Esophagus (tissue), 2 donors: ENCODE measurements at regions not wholly inside any gene's neighbourhood (a gene's known extent, or its start where the extent isn't known, plus 50 kb on each side); places are given as distances from the start of the nearest gene placed in this dataset.

Source experiments
- H3K27ac ChIP-seq, 2 donors: one replicate each; pipeline ENCODE4 v1.5.1; 2013; ENCODE audit warnings: low read depth in 2 of 2, mild to moderate bottlenecking in 2 of 2, inconsistent platforms in 1 of 2, low read length in 1 of 2, moderate library complexity in 1 of 2
- H3K27me3 ChIP-seq, 2 donors: one replicate each; pipeline ENCODE4 v1.6.1; 2013; ENCODE audit warnings: low read length in 2 of 2, control low read depth in 1 of 2, mild to moderate bottlenecking in 1 of 2; ENCODE audit not compliant: insufficient read depth in 2 of 2, control insufficient read depth in 1 of 2
- H3K36me3 ChIP-seq, 2 donors: one replicate each; pipeline ENCODE4 v1.6.1; 2013; ENCODE audit warnings: low read length in 1 of 2; ENCODE audit not compliant: control insufficient read depth in 2 of 2, insufficient read depth in 2 of 2
- H3K4me1 ChIP-seq, 2 donors: one replicate each; pipeline ENCODE4 v1.6.1; 2013; ENCODE audit warnings: low read length in 1 of 2; ENCODE audit not compliant: control insufficient read depth in 2 of 2, insufficient read depth in 2 of 2
- H3K4me3 ChIP-seq, 2 donors: one replicate each; pipeline ENCODE4 v1.5.1; 2013; ENCODE audit warnings: low read length in 2 of 2, mild to moderate bottlenecking in 2 of 2, low read depth in 1 of 2, moderate library complexity in 1 of 2
- H3K9me3 ChIP-seq, 2 donors: one replicate each; pipeline ENCODE4 v1.6.1; 2013; ENCODE audit warnings: mild to moderate bottlenecking in 2 of 2, low read depth in 1 of 2, low read length in 1 of 2, moderate library complexity in 1 of 2; ENCODE audit not compliant: control insufficient read depth in 2 of 2, insufficient read depth in 1 of 2
- WGBS, 2 donors: extraction: QIAGEN DNeasy Blood & Tissue Kit; methylation state at CpG; one replicate each; pipeline ENCODE4 v1.1.7; 2013; 5-methylcytosine and 5-hydroxymethylcytosine counted together
- donor health status: healthy with polysubstance abuse.
- donor health status: Bipolar disorder and iron deficiency.

GRCh38 chr1:193516755-193517388 lies 330.5 kb upstream of the B3GALT2 start:
- no peaks in the 10 kb centered on the region for H3K36me3 ChIP-seq
- H3K4me3 ChIP-seq: no peak overlapping the region
- H3K27me3 ChIP-seq: no peaks in the 10 kb centered on the region
- 84 to 86% methylated on average over 5 of the region's 5 CpGs for WGBS, 2 donors
- H3K27ac ChIP-seq: no peak overlapping the region
- no peaks in the 10 kb centered on the region for H3K4me1 ChIP-seq
- no peaks in the 10 kb centered on the region for H3K9me3 ChIP-seq

DNA sequence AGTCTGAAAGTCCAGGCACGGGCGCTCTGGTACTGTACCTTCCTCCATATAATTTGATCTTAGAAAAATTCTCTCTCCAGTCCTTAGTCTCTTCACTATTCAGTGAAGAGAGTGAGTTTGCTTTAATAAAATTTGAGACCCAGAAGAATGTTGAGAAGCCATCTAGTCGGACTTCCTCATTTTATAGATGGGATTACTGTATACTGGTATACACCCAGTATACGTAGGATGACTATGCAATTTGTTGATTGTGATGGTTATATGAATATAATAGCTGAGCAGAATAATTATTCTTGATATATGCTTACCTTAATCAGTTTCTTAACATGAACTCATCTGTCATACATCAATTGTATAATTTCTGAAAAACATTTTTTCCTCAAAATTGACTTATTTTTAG lies 328.0 kb upstream of the B3GALT2 start:
- WGBS, 2 donors: 89 to 90% methylated on average over 4 of the region's 4 CpGs
- Histone ChIP-seq H3K4me3 (no peak overlapping the region), H3K9me3 (no peaks in the 10 kb centered on the region), H3K36me3 (no peaks in the 10 kb centered on the region), H3K27ac (no peak overlapping the region), H3K27me3 (no peaks in the 10 kb centered on the region), H3K4me1 (no peaks in the 10 kb centered on the region)

DNA sequence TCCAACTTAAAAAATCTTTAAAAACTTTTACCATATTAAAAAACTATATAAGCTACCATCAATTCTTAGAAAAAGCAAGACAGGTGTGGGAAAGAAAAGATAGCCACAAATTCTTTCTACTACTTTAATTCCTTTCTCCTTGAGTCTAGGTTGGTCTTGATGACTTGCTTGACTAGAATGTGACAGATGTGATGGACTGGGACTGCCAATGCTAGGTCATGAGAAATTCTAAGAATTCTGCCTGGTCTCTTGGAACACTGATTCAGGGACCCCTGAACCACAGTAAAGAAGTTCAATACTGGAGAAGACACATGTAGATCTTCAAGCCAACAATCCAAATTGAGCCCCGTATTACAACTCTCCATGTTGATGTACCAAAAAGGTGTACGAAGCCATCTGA lies 326.6 kb upstream of the B3GALT2 start:
- Histone ChIP-seq H3K27me3 (no peaks in the 10 kb centered on the region), H3K4me3 (no peak overlapping the region), H3K27ac (no peak overlapping the region), H3K4me1 (no peaks in the 10 kb centered on the region), H3K9me3 (no peaks in the 10 kb centered on the region), H3K36me3 (no peaks in the 10 kb centered on the region)
- WGBS, 2 donors: 88 to 95% methylated on average over 2 of the region's 2 CpGs

DNA sequence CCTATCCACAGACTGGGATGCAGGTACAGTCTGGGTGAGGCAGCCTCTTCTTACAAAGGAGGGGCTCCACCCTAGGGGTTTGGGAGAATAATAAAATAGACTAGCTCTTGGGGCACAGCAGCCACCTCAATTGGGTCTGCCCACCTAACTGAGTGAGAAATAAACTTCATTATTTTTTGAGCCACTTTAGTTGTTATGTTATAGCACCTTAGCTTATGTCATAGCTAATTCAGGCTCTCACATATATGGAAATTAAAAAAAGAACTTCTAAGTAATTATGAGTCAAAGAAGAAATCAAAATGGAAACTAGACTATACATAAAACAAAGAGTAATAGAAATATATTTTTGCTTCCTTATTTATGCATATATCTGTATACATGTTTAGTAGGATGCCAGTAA lies 318.5 kb upstream of the B3GALT2 start:
- Histone ChIP-seq H3K4me1 (peaks cover 0 to 3% of the 10 kb centered on the region in 2 donors), H3K36me3 (no peaks in the 10 kb centered on the region), H3K27me3 (no peaks in the 10 kb centered on the region), H3K27ac (no peak overlapping the region), H3K4me3 (no peak overlapping the region), H3K9me3 (no peaks in the 10 kb centered on the region)

DNA sequence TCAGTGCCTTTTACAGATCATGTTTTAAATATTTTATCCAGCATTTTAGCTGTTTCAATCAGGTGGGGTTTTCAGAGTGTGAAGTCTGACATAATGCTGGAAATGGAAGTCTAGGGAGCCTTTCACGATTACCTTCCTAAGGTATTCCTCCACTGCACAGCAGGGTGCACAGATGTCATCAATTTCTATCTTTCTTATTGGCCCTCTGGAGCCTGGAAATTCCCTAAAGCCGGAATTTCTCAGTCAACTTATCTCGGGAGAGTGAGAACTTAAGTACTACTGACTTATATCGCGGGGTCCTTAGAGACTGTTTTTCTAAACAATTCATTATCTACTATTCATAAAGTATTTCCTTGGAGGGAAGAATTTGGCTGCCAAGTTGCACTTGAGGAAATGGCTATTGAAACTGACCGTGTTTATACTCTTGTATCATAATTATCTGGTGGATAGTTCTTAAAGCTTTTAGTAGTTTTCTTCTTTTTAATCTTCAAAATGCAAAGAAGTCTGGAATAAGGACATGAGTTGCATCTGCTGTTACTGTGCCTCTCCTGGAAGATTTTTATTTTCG lies 311.8 kb upstream of the B3GALT2 start:
- Histone ChIP-seq H3K4me3 (no peak overlapping the region), H3K36me3 (no peaks in the 10 kb centered on the region), H3K9me3 (no peaks in the 10 kb centered on the region), H3K4me1 (no peaks in the 10 kb centered on the region), H3K27ac (no peak overlapping the region), H3K27me3 (no peaks in the 10 kb centered on the region)
- 68 to 71% methylated on average over 7 of the region's 7 CpGs for WGBS, 2 donors

- Histone ChIP-seq H3K4me3 (no peak overlapping the region), H3K4me1 (no peaks in the 10 kb centered on the region), H3K27ac (no peak overlapping the region), H3K9me3 (peaks cover 0 to 2% of the 10 kb centered on the region in 2 donors), H3K36me3 (no peaks in the 10 kb centered on the region), H3K27me3 (no peaks in the 10 kb centered on the region)
- 41 to 42% methylated on average over 2 of the region's 2 CpGs for WGBS, 2 donors
Measured at GRCh38 chr1:193494368-193494767, 308.0 kb upstream of the B3GALT2 start.

GRCh38 chr1:193489191-193489590 lies 302.8 kb upstream of the B3GALT2 start:
- Histone ChIP-seq H3K36me3 (no peaks in the 10 kb centered on the region), H3K4me3 (no peak overlapping the region), H3K27ac (no peak overlapping the region), H3K4me1 (no peaks in the 10 kb centered on the region), H3K9me3 (peaks cover 0 to 2% of the 10 kb centered on the region in 2 donors), H3K27me3 (no peaks in the 10 kb centered on the region)

GRCh38 chr1:193487722-193488121 lies 301.3 kb upstream of the B3GALT2 start:
- H3K9me3 ChIP-seq: peaks cover 0 to 2% of the 10 kb centered on the region in 2 donors
- WGBS, 2 donors: 91 to 94% methylated on average over 3 of the region's 3 CpGs
- H3K27ac ChIP-seq: no peak overlapping the region
- no peaks in the 10 kb centered on the region for H3K27me3 ChIP-seq
- no peak overlapping the region for H3K4me3 ChIP-seq
- no peaks in the 10 kb centered on the region for H3K36me3 ChIP-seq
- H3K4me1 ChIP-seq: no peaks in the 10 kb centered on the region

GRCh38 chr1:193486671-193487229 lies 300.3 kb upstream of the B3GALT2 start:
- no peak overlapping the region for H3K4me3 ChIP-seq
- H3K27ac ChIP-seq: no peak overlapping the region
- no peaks in the 10 kb centered on the region for H3K4me1 ChIP-seq
- 20 to 23% methylated on average over 1 of the region's 1 CpG for WGBS, 2 donors
- H3K36me3 ChIP-seq: no peaks in the 10 kb centered on the region
- H3K27me3 ChIP-seq: no peaks in the 10 kb centered on the region
- H3K9me3 ChIP-seq: peaks cover 0 to 2% of the 10 kb centered on the region in 2 donors

- no peaks in the 10 kb centered on the region for H3K27me3 ChIP-seq
- H3K4me1 ChIP-seq: no peaks in the 10 kb centered on the region
- no peak overlapping the region for H3K4me3 ChIP-seq
- H3K9me3 ChIP-seq: no peaks in the 10 kb centered on the region
- H3K36me3 ChIP-seq: no peaks in the 10 kb centered on the region
- H3K27ac ChIP-seq: no peak overlapping the region
- WGBS, 2 donors: 17 to 68% methylated on average over 1 of the region's 1 CpG
Measured at GRCh38 chr1:193480755-193481154, 294.3 kb upstream of the B3GALT2 start.
